CD14-positive monocyte (primary cell): ENCODE measurements at regions not wholly inside any gene's neighbourhood (a gene's known extent, or its start where the extent isn't known, plus 50 kb on each side); places are given as distances from the start of the nearest gene placed in this dataset.

Source experiments
- DNase-seq, 3 donors: peaks; one replicate each; pipeline ENCODE4 v3.0.0-alpha.2; 2011 to 2022
- H2AFZ ChIP-seq: 2 replicates; pipeline ENCODE4 v1.6.0; 2012; ENCODE audit warnings: mild to moderate bottlenecking, low read depth, low read length, inconsistent platforms; ENCODE audit not compliant: insufficient read depth, poor library complexity, severe bottlenecking
- H3K27ac ChIP-seq, 2 donors: 1 replicate in 1 of 2; 2 replicates in 1 of 2; pipeline ENCODE4 v1.5.1; 2012 to 2013; ENCODE audit warnings: low read length in 2 of 2, control low read depth in 1 of 2, inconsistent platforms in 1 of 2, low read depth in 1 of 2, mild to moderate bottlenecking in 1 of 2
- H3K27me3 ChIP-seq, 2 donors: one replicate each; pipeline versions ENCODE4 v1.6.0 to v1.6.1; 2011 to 2013; ENCODE audit warnings: low read length in 2 of 2; ENCODE audit not compliant: control insufficient read depth in 2 of 2, insufficient read depth in 2 of 2
- H3K36me3 ChIP-seq, 2 donors: replicated peaks in 1 of 2; 1 replicate in 1 of 2; 2 replicates in 1 of 2; pipeline versions ENCODE4 v1.5.1 to v1.6.1; 2012 to 2013; ENCODE audit warnings: low read length in 2 of 2, control low read depth in 1 of 2, inconsistent platforms in 1 of 2, mild to moderate bottlenecking in 1 of 2; ENCODE audit not compliant: insufficient read depth in 2 of 2, control insufficient read depth in 1 of 2
- H3K4me1 ChIP-seq, 2 donors: 1 replicate in 1 of 2; 2 replicates in 1 of 2; pipeline versions ENCODE4 v1.5.1 to v1.6.1; 2012 to 2013; ENCODE audit warnings: low read length in 2 of 2, control low read depth in 1 of 2, inconsistent platforms in 1 of 2, mild to moderate bottlenecking in 1 of 2, moderate library complexity in 1 of 2; ENCODE audit not compliant: insufficient read depth in 2 of 2, control insufficient read depth in 1 of 2
- H3K4me2 ChIP-seq: replicated peaks from 2 replicates; pipeline ENCODE3; 2012; ENCODE audit warnings: low read length, moderate library complexity, mild to moderate bottlenecking; ENCODE audit not compliant: poor library complexity, severe bottlenecking; ENCODE audit errors: extremely low read depth
- H3K4me3 ChIP-seq, 3 experiments: fragments of 200-600 bp in 1 of 3; sonication (generic) in 1 of 3; replicated peaks in 1 of 3; 1 replicate in 2 of 3; 2 replicates in 1 of 3; pipeline ENCODE4 v1.5.1; 2011 to 2013; ENCODE audit warnings: low read length in 3 of 3, mild to moderate bottlenecking in 3 of 3, control low read depth in 2 of 3, low read depth in 2 of 3, inconsistent platforms in 1 of 3, moderate library complexity in 1 of 3
- H3K79me2 ChIP-seq: 2 replicates; pipeline ENCODE4 v1.6.0; 2012; ENCODE audit warnings: mild to moderate bottlenecking, control low read depth, inconsistent platforms, low read length, moderate library complexity; ENCODE audit not compliant: insufficient read depth
- H3K9ac ChIP-seq: 2 replicates; pipeline ENCODE4 v1.6.0; 2017; ENCODE audit warnings: low read length, mild to moderate bottlenecking; ENCODE audit not compliant: insufficient read depth, poor library complexity, severe bottlenecking
- H3K9me3 ChIP-seq, 2 donors: replicated peaks in 1 of 2; 1 replicate in 1 of 2; 2 replicates in 1 of 2; pipeline versions ENCODE4 v1.5.1 to v1.6.1; 2012 to 2013; ENCODE audit warnings: low read length in 2 of 2, control low read depth in 1 of 2; ENCODE audit not compliant: control insufficient read depth in 1 of 2, insufficient read depth in 1 of 2
- H4K20me1 ChIP-seq: 2 replicates; pipeline ENCODE4 v1.6.0; 2012; ENCODE audit warnings: mild to moderate bottlenecking, low read length, control low read depth, moderate library complexity; ENCODE audit not compliant: insufficient read depth
- H3K27ac Mint-ChIP-seq, 7 donors: one replicate each; pipeline ENCODE4 v1.8.0; 2020; ENCODE audit warnings: mild to moderate bottlenecking in 7 of 7, mixed read lengths in 7 of 7, moderate library complexity in 6 of 7, inconsistent platforms in 2 of 7
- H3K27me3 Mint-ChIP-seq, 3 donors: one replicate each; pipeline ENCODE4 v1.8.0; 2021 to 2022; ENCODE audit warnings: low read depth in 3 of 3, mild to moderate bottlenecking in 3 of 3, mixed read lengths in 3 of 3, moderate library complexity in 3 of 3, inconsistent platforms in 1 of 3
- H3K36me3 Mint-ChIP-seq, 2 donors: one replicate each; pipeline ENCODE4 v1.8.0; 2020; ENCODE audit warnings: mixed read lengths in 2 of 2, inconsistent platforms in 1 of 2, mild to moderate bottlenecking in 1 of 2
- H3K4me1 Mint-ChIP-seq: one replicate; pipeline ENCODE4 v1.8.0; 2020; ENCODE audit warnings: mild to moderate bottlenecking, mixed read lengths
- H3K4me3 Mint-ChIP-seq, 2 donors: one replicate each; pipeline ENCODE4 v1.8.0; 2020; ENCODE audit warnings: mild to moderate bottlenecking in 2 of 2, mixed read lengths in 2 of 2, moderate library complexity in 1 of 2
- H3K9me3 Mint-ChIP-seq, 7 donors: one replicate each; pipeline ENCODE4 v1.8.0; 2020 to 2022; ENCODE audit warnings: mixed read lengths in 7 of 7, mild to moderate bottlenecking in 6 of 7, moderate library complexity in 6 of 7, inconsistent platforms in 2 of 7
- WGBS: methylation state at CpG from one replicate; pipeline ENCODE4 v1.1.5; 2013; ENCODE audit warnings: missing lambda C conversion rate; ENCODE audit not compliant: insufficient coverage; 5-methylcytosine and 5-hydroxymethylcytosine counted together
- intact Hi-C, 2 donors: fragments of 100-400 bp; cut with micrococcal nuclease; formaldehyde crosslinking; loops; one replicate each; pipeline versions ENCODE4 v1.15.0 to v1.15.1; 2023
- TF ChIP-seq, protein P1 (sequence below): fragments of 200-600 bp; IDR thresholded peaks from one replicate; pipeline ENCODE4 v1.8.0; 2022; ENCODE audit warnings: antibody characterized with exemption, mild to moderate bottlenecking

GRCh38 chr16:74153773-74154172 is 142.8 kb upstream of the PSMD7 start:
- no peaks in the 10 kb centered on the region for H3K79me2 ChIP-seq
- no peaks in the 10 kb centered on the region for H3K36me3 Mint-ChIP-seq
- no peaks in the 10 kb centered on the region for H3K27me3 ChIP-seq
- no peak overlapping the region for H3K9ac ChIP-seq
- no peak for DNase-seq
- H2AFZ ChIP-seq, result no peak overlapping the region
- no peak overlapping the region for H3K4me3 Mint-ChIP-seq
- no peaks in the 10 kb centered on the region for H3K4me1 Mint-ChIP-seq
- no peak overlapping the region for H3K4me2 ChIP-seq
- no peak overlapping the region for H3K4me3 ChIP-seq
- TF ChIP-seq, protein P1, sequence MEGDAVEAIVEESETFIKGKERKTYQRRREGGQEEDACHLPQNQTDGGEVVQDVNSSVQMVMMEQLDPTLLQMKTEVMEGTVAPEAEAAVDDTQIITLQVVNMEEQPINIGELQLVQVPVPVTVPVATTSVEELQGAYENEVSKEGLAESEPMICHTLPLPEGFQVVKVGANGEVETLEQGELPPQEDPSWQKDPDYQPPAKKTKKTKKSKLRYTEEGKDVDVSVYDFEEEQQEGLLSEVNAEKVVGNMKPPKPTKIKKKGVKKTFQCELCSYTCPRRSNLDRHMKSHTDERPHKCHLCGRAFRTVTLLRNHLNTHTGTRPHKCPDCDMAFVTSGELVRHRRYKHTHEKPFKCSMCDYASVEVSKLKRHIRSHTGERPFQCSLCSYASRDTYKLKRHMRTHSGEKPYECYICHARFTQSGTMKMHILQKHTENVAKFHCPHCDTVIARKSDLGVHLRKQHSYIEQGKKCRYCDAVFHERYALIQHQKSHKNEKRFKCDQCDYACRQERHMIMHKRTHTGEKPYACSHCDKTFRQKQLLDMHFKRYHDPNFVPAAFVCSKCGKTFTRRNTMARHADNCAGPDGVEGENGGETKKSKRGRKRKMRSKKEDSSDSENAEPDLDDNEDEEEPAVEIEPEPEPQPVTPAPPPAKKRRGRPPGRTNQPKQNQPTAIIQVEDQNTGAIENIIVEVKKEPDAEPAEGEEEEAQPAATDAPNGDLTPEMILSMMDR, result no peak
- H3K4me1 ChIP-seq, result no peaks in the 10 kb centered on the region
- intact Hi-C loops, result no loop called here
- peaks cover 1 to 11% (median 7%) of the 10 kb centered on the region in 7 donors for H3K9me3 Mint-ChIP-seq
- no peak overlapping the region for H3K27ac ChIP-seq
- peaks cover 0 to 4% of the 10 kb centered on the region in 2 donors for H3K9me3 ChIP-seq
- no peaks in the 10 kb centered on the region for H3K36me3 ChIP-seq
- whole genome bisulfite sequencing, result 50% methylated on average over 1 of the region's 1 CpG
- no peaks in the 10 kb centered on the region for H4K20me1 ChIP-seq
- H3K27me3 Mint-ChIP-seq, result no peaks in the 10 kb centered on the region
- H3K27ac Mint-ChIP-seq, result no peak overlapping the region

DNA sequence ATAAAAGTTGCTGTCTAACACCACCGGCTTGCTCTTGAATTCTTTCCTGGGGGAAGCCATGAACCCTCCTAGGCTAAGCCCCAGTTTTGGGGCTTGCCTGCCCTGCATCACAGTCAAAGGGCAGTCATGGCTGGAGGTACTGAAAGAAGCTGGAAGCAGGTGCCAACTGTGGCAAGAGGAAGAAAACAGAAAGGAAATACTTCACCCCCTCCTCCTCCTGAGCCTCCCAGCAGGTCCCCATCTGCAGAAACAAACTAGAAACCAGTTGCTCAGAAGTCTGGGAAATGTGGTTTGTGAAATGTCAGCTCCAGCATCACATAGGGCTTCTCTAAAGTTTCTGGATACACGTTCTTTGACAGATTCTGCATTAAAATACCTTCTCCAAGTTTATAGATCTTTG is 150.0 kb upstream of the PSMD7 start:
- Histone ChIP-seq H3K27ac (no peak overlapping the region), H3K4me1 (no peaks in the 10 kb centered on the region), H2AFZ (no peak overlapping the region), H3K79me2 (no peaks in the 10 kb centered on the region), H4K20me1 (no peaks in the 10 kb centered on the region), H3K36me3 (no peaks in the 10 kb centered on the region), H3K4me2 (no peak overlapping the region), H3K9ac (no peak overlapping the region), H3K27me3 (no peaks in the 10 kb centered on the region), H3K4me3 (no peak overlapping the region), H3K9me3 (peaks cover 0 to 4% of the 10 kb centered on the region in 2 donors)
- H3K4me1 Mint-ChIP-seq, result no peaks in the 10 kb centered on the region
- TF ChIP-seq, protein P1, result no peak
- no peaks in the 10 kb centered on the region for H3K36me3 Mint-ChIP-seq
- 83% methylated on average over 1 of the region's 2 CpGs for WGBS
- no peak overlapping the region for H3K27ac Mint-ChIP-seq
- intact Hi-C loops, result no loop called here
- peaks cover 0 to 2% (median 1%) of the 10 kb centered on the region in 3 donors for H3K27me3 Mint-ChIP-seq
- H3K4me3 Mint-ChIP-seq, result no peak overlapping the region
- DNase-seq, result no peak
- H3K9me3 Mint-ChIP-seq, result peaks cover under 1 to 6% (median 3%) of the 10 kb centered on the region in 7 donors
